Stomach (tissue), 8 donors: ENCODE measurements at regions not wholly inside any gene's neighbourhood (a gene's known extent, or its start where the extent isn't known, plus 50 kb on each side); places are given as distances from the start of the nearest gene placed in this dataset.
A peak's percentile ranks its signal among the peaks of the same experiment; 100 is the strongest.

Experiments used
- DNase-seq, 2 donors: peaks; one replicate each; pipeline versions ENCODE4 v3.0.0 to v3.0.0-alpha.2; 2013 to 2019
- H3K27ac ChIP-seq, 5 donors: fragments of 200-600 bp in 4 of 5; sonication (generic) in 4 of 5; one replicate each; pipeline ENCODE4 v1.5.1; 2013 to 2019; ENCODE audit warnings: mild to moderate bottlenecking in 1 of 5, moderate library complexity in 1 of 5
- H3K27me3 ChIP-seq, 3 donors: fragments of 200-600 bp; sonication (generic); one replicate each; pipeline ENCODE4 v1.5.1; 2017 to 2019; ENCODE audit warnings: mixed run types in 1 of 3
- H3K36me3 ChIP-seq, 4 donors: fragments of 200-600 bp; sonication (generic); 1 replicate in 3 of 4; 2 replicates in 1 of 4; pipeline ENCODE4 v1.5.1; 2016 to 2019
- H3K4me1 ChIP-seq, 4 donors: fragments of 200-600 bp; sonication (generic); one replicate each; pipeline ENCODE4 v1.5.1; 2016 to 2019
- H3K4me3 ChIP-seq, 4 donors: fragments of 200-600 bp; sonication (generic) in 3 of 4; one replicate each; pipeline ENCODE4 v1.5.1; 2016 to 2019; ENCODE audit warnings: mild to moderate bottlenecking in 1 of 4
- H3K9me3 ChIP-seq, 4 donors: fragments of 200-600 bp; sonication (generic); one replicate each; pipeline ENCODE4 v1.5.1; 2016 to 2019
- CTCF ChIP-seq, 7 experiments: fragments of 450-650 bp in 4 of 7; fragments of 200-600 bp in 3 of 7; sonication (generic) in 3 of 7; IDR thresholded peaks; one replicate each; pipeline ENCODE4 v1.5.1; 2016 to 2019; ENCODE audit warnings: antibody characterized with exemption in 7 of 7, control low read depth in 2 of 7, mild to moderate bottlenecking in 1 of 7
- EP300 ChIP-seq: sonication (generic); formaldehyde crosslinking; IDR thresholded peaks from one replicate; pipeline ENCODE4 v1.6.1; 2017; ENCODE audit warnings: antibody characterized with exemption
- POLR2A ChIP-seq, 4 donors: fragments of 450-650 bp; IDR thresholded peaks; one replicate each; pipeline ENCODE4 v1.6.1; 2016; ENCODE audit warnings: antibody characterized with exemption in 4 of 4, control low read depth in 2 of 4, mild to moderate bottlenecking in 1 of 4, moderate library complexity in 1 of 4
- POLR2AphosphoS5 ChIP-seq, 3 donors: sonication (generic); formaldehyde crosslinking; IDR thresholded peaks; one replicate each; pipeline ENCODE4 v1.6.1; 2016; ENCODE audit warnings: antibody characterized with exemption in 3 of 3
- WGBS, 5 donors: extraction: QIAGEN DNeasy Blood & Tissue Kit in 3 of 5; methylation state at CpG; one replicate each; pipeline versions ENCODE4 v1.1.5 to v1.1.7; 2013 to 2018; 5-methylcytosine and 5-hydroxymethylcytosine counted together
- intact Hi-C: fragments of 100-400 bp; cut with DNase I; formaldehyde crosslinking; loops from one replicate; pipeline ENCODE4 v1.15.1; 2023; ENCODE audit warnings: low total_unique reads
- donor health status: healthy with polysubstance abuse.
- donor health status: Bipolar disorder and iron deficiency.
- donor health status: healthy.

DNA sequence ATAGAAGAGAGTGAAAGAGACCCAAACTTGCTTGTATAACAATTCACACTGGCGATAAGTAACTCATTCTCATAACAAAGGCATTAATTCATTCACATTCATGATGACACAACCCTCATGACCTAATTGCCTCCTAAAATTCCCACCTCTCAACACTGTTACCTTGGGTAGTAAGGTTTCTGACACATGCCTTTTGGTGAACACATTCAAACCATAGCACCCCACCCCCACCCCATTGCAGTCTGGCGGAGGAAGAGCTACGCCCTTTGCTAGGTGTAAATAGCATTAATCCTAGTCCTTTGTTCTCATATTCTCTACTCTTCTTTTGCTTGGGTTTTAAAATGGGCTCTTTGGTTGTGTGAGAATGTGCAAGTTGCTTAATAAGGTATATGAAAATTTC is 361.5 kb downstream of the DSEL start:
- H3K4me3 ChIP-seq: no peak overlapping the region
- 88 to 97% (median 93%) methylated on average over 3 of the region's 3 CpGs for WGBS, 5 donors
- no peak for TF ChIP-seq POLR2AphosphoS5 (IDR thresholded peaks at IDR 0.05)
- no peak for TF ChIP-seq CTCF (IDR thresholded peaks at IDR 0.05)
- no peak for TF ChIP-seq EP300
- TF ChIP-seq POLR2A (IDR thresholded peaks at IDR 0.05): no peak
- H3K9me3 ChIP-seq: no peaks in the 10 kb centered on the region
- no peaks in the 10 kb centered on the region for H3K27me3 ChIP-seq
- intact Hi-C loops: no loop called here
- H3K4me1 ChIP-seq: no peaks in the 10 kb centered on the region
- no peak overlapping the region for H3K27ac ChIP-seq
- no peak for DNase-seq
- no peaks in the 10 kb centered on the region for H3K36me3 ChIP-seq

GRCh38 chr18:67151366-67151765 is 365.2 kb downstream of the DSEL start:
- no peaks in the 10 kb centered on the region for H3K36me3 ChIP-seq
- H3K4me3 ChIP-seq: no peak overlapping the region
- H3K27ac ChIP-seq: no peak overlapping the region
- 86 to 90% (median 88%) methylated on average over 6 of the region's 6 CpGs for WGBS, 5 donors
- H3K27me3 ChIP-seq: no peaks in the 10 kb centered on the region
- DNase-seq: peak in 1 of 2 donors; percentile 15
- TF ChIP-seq POLR2A (IDR thresholded peaks at IDR 0.05) (no peak), EP300 (no peak), CTCF (IDR thresholded peaks at IDR 0.05) (no peak), POLR2AphosphoS5 (IDR thresholded peaks at IDR 0.05) (no peak)
- intact Hi-C loops: no loop called here
- H3K9me3 ChIP-seq: no peaks in the 10 kb centered on the region
- H3K4me1 ChIP-seq: no peaks in the 10 kb centered on the region

DNA sequence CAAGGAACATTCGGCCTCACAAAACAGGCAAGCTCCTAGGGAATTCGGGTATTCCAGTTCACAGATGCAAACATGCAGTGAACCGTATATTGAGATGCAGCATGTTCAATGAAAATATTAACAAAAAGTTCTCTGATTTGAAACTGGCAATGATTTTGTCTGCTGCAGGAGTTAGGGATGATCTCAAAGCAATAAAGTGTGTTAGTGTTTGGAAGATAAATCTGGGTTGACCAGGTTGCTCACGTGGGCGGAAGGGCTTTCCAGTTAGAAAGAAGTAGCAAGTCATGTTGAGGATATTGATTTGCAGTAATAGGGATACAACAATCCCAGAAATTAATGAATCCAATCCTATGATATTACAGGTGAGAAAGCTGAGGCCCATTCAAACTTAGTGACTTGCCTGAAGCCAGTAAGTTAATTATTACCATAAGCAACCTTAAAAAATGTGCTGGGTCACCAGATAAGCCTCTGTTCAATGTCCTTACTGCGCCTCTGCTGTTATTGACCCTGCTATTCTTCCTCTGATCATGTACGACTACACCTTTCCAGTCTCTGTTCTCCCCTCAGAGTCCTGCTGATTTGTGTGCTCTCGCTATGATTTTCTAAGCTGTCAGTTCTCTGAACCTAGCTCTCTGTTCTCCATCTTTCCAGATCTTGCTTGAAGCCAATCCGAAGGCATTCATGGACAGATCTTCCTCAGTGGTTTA is 370.8 kb downstream of the DSEL start:
- no peak overlapping the region for H3K27ac ChIP-seq
- no peaks in the 10 kb centered on the region for H3K36me3 ChIP-seq
- no peak overlapping the region for H3K4me3 ChIP-seq
- H3K4me1 ChIP-seq: no peaks in the 10 kb centered on the region
- no peaks in the 10 kb centered on the region for H3K27me3 ChIP-seq
- no peaks in the 10 kb centered on the region for H3K9me3 ChIP-seq
- peak in 1 of 2 donors; percentile 34 for DNase-seq
- TF ChIP-seq EP300 (no peak), POLR2A (IDR thresholded peaks at IDR 0.05) (no peak), CTCF (IDR thresholded peaks at IDR 0.05) (no peak), POLR2AphosphoS5 (IDR thresholded peaks at IDR 0.05) (no peak)
- intact Hi-C loops: no loop called here
- WGBS, 5 donors: 60 to 70% (median 62%) methylated on average over 9 of the region's 9 CpGs

DNA sequence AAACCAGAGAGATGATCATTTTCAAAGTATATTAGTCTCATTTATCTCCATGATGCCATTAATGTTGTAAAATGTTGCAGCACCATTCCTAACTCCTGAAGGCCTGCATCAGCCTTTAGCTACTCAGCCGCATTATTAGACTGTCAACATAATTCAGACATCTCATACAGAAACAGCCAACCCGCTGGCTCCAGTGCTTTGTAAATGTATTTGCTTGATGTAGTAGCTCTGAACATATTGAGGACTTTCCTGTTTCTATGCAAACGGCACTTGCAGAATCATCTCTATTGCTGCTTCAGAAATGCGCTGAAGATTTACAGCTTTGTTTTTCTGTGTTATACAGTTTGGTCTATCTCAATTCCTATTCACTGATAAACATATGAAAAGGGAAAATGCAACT is 372.2 kb downstream of the DSEL start:
- H3K9me3 ChIP-seq: no peaks in the 10 kb centered on the region
- H3K36me3 ChIP-seq: no peaks in the 10 kb centered on the region
- peak in 1 of 2 donors; percentile 29 for DNase-seq
- intact Hi-C loops: no loop called here
- no peak overlapping the region for H3K4me3 ChIP-seq
- H3K27ac ChIP-seq: no peak overlapping the region
- 84 to 90% (median 87%) methylated on average over 4 of the region's 4 CpGs for WGBS, 5 donors
- H3K27me3 ChIP-seq: no peaks in the 10 kb centered on the region
- no peaks in the 10 kb centered on the region for H3K4me1 ChIP-seq
- no peak for TF ChIP-seq POLR2AphosphoS5 (IDR thresholded peaks at IDR 0.05)
- no peak for TF ChIP-seq EP300
- TF ChIP-seq CTCF (IDR thresholded peaks at IDR 0.05): no peak
